Stimulated activated CD4-positive, alpha-beta T cell treated with anti-CD3 and anti-CD28 coated beads, Interleukin-1b, Interleukin-23, amount 100 ng/mL, for 1 hour (primary cell): ENCODE measurements at regions not wholly inside any gene's neighbourhood (a gene's known extent, or its start where the extent isn't known, plus 50 kb on each side); places are given as distances from the start of the nearest gene placed in this dataset.
"Not testable (repeated sequence)": the region's sequence is repeated elsewhere in the genome, so short reads cannot be mapped to it uniquely, and the experiment has no call there.

Source experiments
- DNase-seq, 2 donors: peaks; one replicate each; pipeline ENCODE4 v3.0.0-alpha.2; 2020; ENCODE audit warnings: low read depth in 2 of 2

DNA sequence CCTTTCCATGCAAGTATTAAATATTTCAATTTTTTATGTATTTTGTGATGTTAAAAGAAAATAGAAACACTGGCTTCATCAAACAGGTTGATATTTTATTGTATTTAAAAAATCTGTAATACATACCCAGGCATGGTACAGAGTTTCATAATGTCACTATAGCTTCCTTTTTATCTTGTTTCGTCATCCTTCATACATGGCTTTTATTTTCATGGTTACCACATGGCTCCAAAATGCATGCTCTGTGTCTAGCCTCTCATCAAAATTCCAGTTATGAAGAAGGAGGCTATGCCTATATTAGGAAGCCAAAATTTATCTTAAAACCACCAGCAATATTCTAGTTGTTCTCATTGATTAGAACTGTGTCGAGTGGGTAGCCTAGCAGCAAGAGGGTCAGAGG, 464.8 kb downstream of the BTG1 start:
- no peak for DNase-seq

DNA sequence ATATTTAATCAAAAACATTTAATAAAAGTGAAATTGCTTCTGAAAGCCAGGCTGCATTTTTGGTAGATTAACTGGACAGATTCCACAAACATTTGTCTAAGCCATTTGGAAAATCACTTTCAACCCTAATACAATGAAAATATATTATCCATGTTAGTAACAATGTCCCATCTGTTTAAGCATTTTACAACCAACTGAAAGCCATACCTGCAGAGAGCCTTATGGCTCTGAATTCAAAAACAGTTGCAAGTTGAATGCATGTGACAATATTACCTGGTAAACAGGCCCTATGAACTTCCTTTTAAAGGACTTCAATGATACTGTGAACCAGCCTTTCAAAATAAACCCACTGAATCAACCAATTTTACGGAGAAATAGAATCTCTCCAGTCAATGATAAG, 468.1 kb downstream of the BTG1 start:
- DNase-seq, result no peak

DNA sequence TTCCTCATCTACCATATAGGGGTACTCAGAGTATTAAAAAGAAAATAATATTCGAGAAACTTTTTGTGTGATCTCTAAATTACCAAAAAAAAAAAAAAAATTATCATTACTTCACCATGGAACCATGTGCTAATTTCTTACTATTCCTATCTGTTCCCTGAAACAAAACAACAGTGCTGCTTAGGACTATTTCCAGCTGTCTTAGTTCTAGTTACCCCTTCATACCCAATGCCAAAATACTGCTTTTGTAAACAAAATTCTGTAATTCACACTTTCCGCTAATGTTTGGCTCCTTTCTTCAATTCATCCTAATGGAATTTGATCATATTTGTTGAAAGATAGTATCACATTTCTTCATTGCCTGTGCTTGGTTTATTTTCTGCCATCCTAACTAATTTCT, 470.2 kb downstream of the BTG1 start:
- DNase-seq, result no peak

DNA sequence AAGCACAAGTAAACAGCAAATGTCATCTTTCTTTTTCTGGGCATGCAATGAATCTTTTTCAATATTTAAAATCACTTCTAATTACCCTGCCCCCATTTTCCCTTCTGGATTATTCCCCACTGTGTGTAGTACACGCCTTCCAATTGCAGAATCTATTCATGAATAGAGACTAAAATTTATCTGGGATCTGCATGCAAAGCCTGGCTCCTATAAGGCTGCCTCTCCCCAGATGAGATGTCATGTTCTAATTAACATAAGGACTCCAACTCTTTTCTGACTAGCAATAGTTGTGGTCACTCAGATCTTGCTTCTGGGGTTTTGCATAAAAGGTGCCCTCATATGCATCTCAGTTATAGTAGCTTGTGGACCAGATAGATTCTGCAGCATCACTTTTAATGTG, 473.5 kb downstream of the BTG1 start:
- no peak for DNase-seq

DNA sequence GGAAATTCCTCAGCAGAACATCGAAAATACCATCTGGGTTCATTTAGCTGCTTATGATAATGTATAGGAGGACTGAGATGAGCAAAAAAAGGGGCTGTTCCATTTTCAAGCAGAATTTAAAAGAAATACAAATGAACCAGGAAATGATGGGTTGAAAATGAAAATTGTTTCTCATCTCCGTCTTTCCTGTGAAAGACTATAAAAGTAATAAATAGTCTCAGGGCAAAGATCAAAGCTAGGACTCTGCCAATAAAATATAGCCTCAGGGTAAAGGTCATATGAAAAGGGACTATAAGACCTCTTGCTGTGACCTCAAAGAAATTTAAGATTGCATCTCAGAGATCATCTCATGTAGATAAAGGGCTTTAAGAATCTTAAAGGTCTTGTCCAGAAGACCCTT, 478.0 kb downstream of the BTG1 start:
- no peak for DNase-seq

DNA sequence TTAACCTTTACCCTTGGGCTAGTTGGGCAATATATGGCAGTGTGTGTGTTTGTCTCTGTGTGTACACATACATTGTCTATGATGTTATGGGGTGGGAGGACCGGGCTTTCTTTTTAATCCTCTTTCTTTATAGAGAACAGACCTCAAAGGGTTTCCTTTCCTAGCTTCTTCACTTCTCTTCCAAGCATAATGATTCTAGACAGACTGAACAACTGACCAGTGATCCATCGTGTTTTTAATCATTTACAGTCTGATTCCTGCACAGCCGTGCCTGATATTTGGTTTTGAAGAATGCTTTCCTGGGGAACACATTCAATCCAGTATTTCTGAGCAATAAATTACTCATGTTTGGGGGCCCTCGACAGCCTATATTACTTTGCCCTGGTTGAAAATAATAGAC, 481.1 kb upstream of the DCN start:
- DNase-seq, result no peak

DNA sequence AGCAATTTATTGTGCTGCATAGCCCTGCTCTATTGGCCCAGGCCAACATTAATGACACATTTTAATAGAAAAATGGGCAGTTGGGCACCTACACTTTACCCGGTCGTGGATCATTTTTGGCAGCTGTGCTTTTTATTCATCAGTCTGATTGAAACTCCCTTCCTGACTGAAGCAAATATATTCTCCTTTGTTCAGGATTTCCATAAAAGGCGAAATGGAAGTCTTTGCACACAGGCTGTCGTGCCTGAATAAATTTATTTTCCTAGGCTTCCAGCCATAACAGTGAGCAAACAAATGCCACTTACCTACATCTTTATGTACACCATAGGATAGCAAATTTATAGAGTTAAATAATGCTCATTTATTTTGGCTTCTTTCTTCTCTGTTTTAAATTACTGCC, 480.7 kb upstream of the DCN start:
- no peak for DNase-seq

DNA sequence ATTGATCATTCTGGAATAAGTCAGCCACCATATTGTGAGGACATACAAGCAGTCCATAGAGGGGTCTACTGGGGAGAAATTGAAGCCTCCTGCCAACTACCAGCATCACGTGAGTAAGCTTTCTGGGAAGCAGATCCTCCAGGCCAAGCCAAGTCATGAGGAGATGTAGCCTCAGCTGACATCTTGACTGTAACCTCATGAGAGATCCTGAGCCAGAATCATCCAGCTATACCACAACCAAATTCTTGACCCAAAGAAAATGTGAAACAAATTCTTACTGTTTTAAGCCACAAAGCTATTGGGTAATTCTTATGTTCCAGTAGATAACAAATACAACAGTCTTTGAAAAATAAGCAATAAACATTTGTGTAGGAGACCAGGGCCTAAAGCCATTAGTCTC, 479.4 kb upstream of the DCN start:
- DNase-seq, result no peak

DNA sequence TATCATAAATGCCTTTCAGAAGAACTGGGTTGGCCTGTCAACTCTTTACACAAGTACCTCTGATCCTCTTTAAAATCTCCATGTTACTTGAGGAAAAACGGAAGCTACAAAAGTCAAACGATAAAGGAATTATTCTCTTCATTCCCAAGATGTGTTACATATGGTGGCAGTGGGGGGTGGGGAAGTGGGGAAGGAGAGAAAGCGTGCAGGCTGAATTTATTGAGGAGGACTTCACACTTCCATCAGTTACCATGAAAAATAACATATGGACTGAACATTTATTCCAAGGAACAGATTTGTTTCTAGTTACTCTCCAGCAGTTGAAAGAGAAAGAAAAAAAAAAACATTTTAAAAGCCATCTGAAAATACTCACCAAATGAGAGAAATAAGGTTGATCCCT, 474.4 kb upstream of the DCN start:
- DNase-seq, result no peak

DNA sequence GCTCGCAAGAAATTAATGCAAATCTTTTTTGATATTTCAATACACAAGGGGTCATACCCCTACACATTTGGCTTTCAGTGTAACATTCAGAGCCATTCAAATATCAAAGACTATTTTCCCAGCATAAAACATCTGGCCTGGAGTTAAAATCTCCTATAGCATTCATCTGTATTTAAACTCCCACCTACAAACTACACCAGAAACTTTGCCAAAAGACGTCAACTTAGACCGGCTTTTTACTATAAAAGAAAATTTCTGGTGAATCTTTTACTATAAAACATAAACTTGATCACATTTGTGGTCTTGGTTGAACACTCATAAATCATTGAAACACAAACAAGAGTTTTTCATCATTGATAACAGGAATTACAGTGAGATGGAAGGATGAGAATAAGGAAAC, 473.3 kb upstream of the DCN start:
- no peak for DNase-seq

DNA sequence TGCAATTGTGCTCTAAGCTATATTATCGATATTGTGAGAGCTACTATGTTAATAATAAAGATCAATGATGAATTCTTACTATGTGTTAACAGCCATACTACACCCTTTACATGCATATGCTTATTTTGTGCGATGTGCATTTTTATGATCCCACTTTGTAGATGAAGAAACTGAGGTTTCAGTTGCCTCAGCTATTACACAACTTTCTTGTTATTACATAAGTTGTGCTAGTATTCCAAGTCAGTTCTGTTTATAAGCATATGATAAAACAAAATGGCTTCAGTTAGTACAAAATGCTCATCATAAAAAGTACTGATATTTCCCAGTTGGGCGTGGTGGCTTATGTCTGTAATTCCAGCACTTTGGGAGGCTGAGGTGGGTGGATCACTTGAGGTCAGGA, 471.5 kb upstream of the DCN start:
- DNase-seq, result no peak

DNA sequence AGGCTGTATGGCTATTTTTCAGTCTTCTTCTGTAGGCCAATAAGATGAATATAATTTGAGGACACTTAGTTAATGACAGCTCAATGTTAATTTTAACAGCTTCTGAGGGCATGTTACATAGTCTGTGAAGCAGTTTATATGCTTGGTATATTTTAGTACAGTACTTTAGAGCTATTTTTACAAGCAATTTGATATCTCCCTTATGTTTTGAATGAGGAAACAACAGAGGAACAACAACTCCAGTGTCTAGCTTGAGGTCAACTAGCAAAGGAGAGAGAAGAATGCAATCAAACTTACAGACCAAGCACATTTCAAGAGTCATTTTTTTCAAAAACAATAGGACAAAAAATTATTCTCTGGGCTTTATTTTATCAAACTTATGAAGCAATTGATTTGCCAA, 469.1 kb upstream of the DCN start:
- no peak for DNase-seq

DNA sequence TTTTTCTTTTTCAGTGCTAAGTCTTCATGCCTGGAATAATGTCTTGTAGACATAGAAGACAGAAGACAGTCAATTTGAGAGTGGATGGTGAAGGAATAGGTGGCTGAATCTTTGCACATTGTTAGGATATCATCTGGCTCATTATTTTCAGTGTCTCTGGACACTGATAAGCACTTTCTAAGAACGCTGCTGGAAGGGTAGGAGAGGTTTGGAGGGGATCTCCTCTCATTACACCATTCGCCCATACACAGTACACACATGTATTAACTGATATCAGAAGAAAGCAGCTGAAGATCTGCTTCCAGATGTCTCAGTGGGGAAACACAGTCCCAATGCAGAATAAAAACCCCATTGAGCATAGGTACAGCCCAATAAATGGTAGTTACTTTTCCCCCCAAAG, 461.1 kb upstream of the DCN start:
- no peak for DNase-seq

DNA sequence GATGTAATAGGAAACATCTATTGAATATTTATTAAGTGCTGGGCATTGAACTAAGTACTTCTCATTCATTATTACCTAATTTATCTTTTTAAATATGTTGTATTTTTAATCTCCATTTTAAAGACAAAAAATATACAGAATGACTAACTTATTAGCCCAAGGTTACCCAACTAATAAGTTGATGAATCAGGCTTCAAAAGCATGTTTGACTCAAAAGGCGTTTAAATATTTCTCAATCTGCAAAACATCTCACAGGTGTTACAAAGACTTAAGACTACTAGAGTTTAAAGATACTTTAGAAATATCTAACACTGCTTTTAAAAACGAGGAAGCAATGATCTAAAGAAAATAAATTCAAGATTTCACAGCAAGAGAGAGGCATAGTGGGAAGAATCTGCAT, 457.4 kb upstream of the DCN start:
- no peak for DNase-seq

DNA sequence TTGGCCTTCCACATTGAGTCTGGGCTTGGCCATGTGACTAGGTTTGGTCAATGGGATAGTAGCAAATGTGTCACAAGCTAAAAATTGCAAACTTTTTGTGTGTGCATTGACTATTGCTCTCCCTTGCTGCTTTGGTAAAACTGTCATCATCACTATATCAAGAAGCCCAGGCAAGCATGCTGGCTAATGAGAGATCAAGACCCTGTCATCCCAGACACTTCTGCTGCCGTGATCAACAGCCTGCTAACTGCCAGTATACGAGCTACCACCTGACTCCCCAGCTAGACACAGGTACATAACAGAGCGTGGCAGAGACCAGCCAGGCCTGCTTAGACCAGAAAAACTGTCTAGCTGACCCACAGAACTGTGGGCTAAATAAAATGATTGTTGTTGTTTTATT, 456.7 kb upstream of the DCN start:
- DNase-seq, result no peak

DNA sequence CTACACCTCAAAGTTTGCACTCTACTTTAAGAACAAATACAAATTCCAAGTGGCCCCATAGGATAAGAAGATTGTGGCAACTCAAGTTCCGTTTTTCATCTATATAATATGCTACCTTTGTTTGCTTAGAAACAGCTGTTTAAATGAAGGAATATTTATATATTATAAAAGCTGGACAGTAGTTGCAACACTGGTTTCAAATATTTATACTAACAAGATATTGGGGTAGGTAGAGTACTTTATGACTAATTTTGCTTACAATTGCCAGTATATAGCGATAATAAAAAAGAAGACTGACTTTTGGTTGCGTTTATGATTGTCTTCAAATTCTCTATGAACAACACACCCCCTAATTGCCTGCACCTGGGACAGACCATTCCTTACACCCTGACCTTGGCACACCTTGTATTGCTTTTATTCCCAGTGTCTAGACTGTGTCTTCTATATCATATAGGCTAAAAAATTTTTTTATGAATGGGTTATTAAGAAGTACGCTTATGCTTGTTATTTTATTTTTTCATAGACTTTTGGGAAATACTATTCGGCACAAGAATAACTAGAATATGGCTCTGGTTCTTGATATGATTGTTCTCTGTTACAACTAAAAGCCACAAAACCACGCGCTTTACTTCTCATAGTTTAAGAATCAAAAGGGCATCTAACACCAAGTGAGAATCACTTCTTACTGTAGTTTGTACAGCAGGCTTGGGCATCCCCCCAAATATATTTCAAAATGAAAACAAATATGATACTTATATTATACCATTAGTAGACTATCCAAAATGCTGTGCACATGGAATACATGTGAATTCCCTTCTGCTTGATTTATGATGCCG, 455.4 kb upstream of the DCN start:
- no peak for DNase-seq

DNA sequence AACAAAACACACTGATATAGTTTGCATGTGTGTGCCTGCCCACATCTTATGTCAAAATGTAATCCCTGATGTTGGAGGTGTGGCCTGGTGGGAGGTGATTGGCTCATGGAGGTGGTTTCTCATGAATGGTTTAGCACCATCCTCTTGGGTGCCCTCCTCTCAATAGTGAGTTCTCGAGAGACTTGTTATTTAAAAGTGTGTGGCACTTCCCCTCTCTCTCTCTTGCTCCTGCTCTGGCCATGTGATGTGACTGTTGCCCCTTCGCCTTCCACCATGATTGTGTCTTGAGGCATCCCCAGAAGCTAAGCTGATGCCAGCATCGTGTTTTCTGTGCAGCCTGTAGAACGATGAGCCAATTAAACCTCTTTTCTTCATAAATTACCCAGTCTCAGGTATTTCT, 454.1 kb upstream of the DCN start:
- DNase-seq, result no peak

DNA sequence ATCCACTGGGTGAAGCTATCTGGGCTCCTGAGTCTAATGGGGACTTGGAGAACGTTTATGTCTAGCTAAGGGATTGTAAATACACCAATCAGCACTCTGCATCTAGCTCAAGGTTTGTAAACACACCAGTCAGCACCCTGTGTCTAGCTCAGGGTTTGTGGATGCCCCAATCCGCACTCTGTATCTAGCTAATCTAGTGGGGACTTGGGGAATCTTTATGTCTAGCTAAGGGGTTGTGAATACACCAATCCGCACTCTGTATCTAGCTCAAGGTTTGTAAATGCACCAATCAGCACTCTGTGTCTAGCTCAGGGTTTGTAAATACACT, 451.7 kb upstream of the DCN start:
- not testable (repeated sequence) for DNase-seq

DNA sequence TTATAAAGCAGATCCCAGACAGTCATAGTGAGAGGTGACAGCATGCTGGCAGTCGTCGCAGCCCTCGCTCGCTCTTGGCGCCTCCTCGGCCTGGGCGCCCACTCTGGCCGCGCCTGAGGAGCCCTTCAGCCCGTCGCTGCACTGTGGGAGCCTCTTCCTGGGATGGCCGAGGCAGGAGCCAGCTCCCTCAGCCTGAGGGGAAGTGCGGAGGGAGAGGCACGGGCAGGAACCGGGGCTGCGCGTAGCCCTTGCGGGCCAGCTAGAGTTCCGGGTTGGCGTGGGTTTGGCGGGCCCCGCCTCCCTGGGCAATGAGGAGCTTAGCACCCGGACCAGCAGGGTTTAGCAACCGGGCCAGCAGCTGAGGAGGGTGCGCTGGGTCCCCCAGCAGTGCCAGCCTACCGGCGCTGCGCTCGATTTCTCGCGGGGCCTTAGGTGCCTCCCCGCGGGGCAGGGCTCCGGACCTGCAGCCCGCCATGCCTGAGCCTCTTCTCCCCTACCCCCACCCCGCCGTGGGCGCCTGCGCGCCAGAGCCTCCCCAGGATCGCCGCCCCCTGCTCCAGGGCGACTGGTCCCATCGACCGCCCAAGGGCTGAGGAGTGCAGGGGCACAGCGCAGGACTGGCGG, 451.2 kb upstream of the DCN start:
- DNase-seq, result no peak

DNA sequence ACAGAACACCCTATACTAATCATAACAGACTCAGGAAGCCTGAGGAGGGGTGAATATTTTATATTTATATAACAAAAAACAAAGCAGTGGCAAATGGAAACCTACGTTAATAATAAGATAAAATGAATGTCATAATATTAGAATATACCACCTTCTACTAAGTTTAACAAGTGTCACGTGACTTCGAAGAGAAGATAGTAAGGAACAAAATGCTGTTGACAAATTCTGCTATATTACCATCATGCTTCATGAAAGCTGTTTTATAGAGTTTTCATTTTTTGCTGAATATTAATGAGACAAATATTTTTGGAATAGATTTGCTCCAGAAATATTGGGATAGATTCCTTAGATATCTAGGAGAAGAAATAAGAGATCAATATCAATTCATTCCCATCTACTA, 450.6 kb upstream of the DCN start:
- DNase-seq, result no peak

DNA sequence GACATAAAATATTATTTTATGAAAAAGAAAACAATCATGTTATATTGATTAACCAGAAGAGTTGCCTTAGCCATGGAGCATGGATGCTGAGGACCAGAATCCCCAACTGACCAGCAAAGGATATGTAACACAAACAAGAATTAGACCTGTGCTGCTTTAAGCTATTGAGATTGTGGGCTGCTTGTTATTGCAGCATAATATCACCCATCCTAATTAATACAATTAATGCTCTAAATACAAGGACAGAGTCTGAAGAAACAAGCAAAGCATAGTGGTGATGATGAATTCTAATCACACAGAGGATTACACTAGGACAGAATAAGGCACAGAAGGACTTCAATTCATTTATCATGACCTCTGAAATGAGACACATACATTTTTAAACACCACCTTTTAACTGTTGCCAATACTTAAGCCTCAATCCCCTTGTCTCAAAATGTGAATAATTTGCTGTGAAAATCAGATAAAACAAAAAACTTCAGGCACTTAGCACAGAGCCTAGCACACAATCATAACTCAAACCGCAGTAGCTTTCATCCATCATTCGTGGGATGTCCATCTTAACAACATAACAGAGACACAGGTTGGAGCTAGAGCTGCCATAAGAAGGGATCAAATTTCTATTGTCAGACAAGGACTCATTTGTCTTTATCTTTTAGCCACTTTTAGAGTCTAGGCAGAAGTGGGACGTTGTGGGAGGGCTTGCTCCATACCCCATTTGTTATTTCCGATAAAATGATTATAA, 449.6 kb upstream of the DCN start:
- no peak for DNase-seq

DNA sequence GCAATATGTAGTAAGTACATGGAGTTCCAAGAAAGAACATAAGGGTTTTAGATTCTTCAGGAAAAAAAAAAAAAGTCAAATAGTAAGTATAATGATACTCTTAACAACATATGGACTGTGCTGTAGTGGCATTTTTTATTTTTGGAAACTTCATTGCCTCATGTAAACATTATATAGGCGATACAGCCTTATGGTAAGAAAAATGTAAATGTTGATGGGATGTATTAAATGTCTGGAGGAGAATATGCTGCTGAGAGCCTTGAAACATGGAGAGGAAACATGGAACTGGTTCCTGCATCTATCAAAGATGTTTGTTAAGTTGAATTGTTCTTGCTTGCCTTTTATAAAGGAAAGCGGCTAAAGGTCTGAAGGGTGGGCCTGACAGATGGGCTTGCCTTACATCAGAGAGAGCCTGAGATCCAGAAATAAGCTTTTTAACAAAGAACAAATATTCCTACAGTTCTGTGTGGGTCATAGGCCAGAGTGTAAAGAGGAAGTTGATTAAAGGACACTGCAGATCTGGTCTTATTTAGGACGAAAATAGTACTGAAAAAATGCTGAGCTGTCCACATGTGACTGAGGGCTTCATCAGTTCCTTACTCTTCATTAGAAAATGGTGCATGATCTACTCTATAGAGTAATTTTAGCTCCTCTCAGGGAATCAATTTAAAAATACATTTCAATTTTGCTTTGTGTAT, 448.1 kb upstream of the DCN start:
- no peak for DNase-seq

DNA sequence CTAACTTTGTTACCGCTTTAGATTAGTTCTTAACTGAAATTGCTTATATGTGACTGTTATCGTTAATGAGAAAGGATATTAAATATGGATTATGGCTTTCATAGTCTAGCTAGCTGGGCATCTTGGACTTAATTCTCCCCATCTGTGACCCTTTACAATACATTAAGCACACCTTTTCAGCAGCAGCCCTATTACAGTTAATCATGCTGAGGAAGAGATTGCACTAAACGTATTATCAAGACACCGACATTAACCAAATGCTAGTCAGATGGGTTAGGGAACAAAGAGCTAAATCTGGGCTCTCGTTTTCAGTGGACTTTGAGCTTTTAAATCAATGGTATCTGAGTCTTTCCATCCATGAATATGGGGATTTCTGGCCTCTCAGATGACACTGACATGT, 447.5 kb upstream of the DCN start:
- no peak for DNase-seq
